ENCODE measurements at regions not wholly inside any gene's neighbourhood (a gene's known extent, or its start where the extent isn't known, plus 50 kb on each side); places are given as distances from the start of the nearest gene placed in this dataset.

- ChIA-PET POLR2A (no interaction called here), CTCF (no interaction called here)
- no peak for DNase-seq (ENCODE audit: low read depth, low spot score)
- Histone ChIP-seq H3K9ac (replicated peaks; ENCODE audit: extremely low read depth, insufficient read depth, low read length) (no peak overlapping the region), H4K20me1 (replicated peaks; ENCODE audit: control insufficient read depth, extremely low read depth, insufficient read depth, low read length) (no peaks in the 10 kb centered on the region), H3K4me2 (ENCODE audit: insufficient read depth, low read length) (no peak overlapping the region), H3K79me2 (ENCODE audit: control insufficient read depth, insufficient read depth, low read length) (no peaks in the 10 kb centered on the region), H3K9me3 (replicated peaks; ENCODE audit: control insufficient read depth, insufficient read depth, low read length) (peaks cover 10% of the 10 kb centered on the region), H2AFZ (ENCODE audit: low read depth, low read length) (no peak overlapping the region), H3K27me3 (ENCODE audit: control insufficient read depth in 2 of 2, insufficient read depth in 2 of 2, low read length in 2 of 2) (no peaks in the 10 kb centered on the region), H3K27ac (ENCODE audit: insufficient read depth, low read depth, low read length) (no peak overlapping the region), H3K9me1 (replicated peaks; ENCODE audit: control insufficient read depth, extremely low read depth, insufficient read depth, low read length) (no peaks in the 10 kb centered on the region), H3K4me3 (replicated peaks in 1 of 3; ENCODE audit: insufficient read depth in 1 of 3, low read depth in 1 of 3, low read length in 3 of 3) (no peak overlapping the region), H3K36me3 (ENCODE audit: control insufficient read depth in 2 of 2, extremely low read depth in 1 of 2, insufficient read depth in 2 of 2, low read length in 2 of 2) (no peaks in the 10 kb centered on the region), H3K4me1 (ENCODE audit: control insufficient read depth, extremely low read depth, insufficient read depth, low read length) (no peaks in the 10 kb centered on the region)
- BruUV-seq (replicated peaks): no TSS peak
- no peak for FAIRE-seq
- intact Hi-C loops (cut with micrococcal nuclease): no loop called here
- dilution Hi-C loops (cut with MboI; ENCODE audit: extremely low pct_ligation_motif_present, low sequenced_read_pairs): no loop called here
- TF ChIP-seq MAX (IDR thresholded peaks at IDR 0.05; ENCODE audit: insufficient read depth, insufficient read length) (no peak), EZH2 (IDR thresholded peaks at IDR 0.05; ENCODE audit: borderline replicate concordance, low read depth, low read length, severe bottlenecking) (no peak), POLR2AphosphoS5 (IDR thresholded peaks at IDR 0.05; ENCODE audit: insufficient read depth, low read depth, low read length) (no peak), GATA2 (IDR thresholded peaks at IDR 0.05; ENCODE audit: insufficient read depth, insufficient read length, low read depth, low read length) (no peak), CTCF (IDR thresholded peaks at IDR 0.05; ENCODE audit: extremely low read depth in 1 of 2, insufficient read depth in 1 of 2, low read depth in 1 of 2, low read length in 2 of 2) (no peak), MYC (IDR thresholded peaks at IDR 0.05; ENCODE audit: low read depth, low read length) (no peak)
Observed at GRCh38 chr16:51010817-51011216, 140.3 kb downstream of the SALL1 start.

GRCh38 chr16:51009813-51010212 is 141.3 kb downstream of the SALL1 start:
- FAIRE-seq (no peak), DNase-seq (ENCODE audit: low read depth, low spot score) (no peak)
- no TSS peak for BruUV-seq (replicated peaks)
- dilution Hi-C loops (cut with MboI; ENCODE audit: extremely low pct_ligation_motif_present, low sequenced_read_pairs): no loop called here
- Histone ChIP-seq H3K4me3 (replicated peaks in 1 of 3; ENCODE audit: insufficient read depth in 1 of 3, low read depth in 1 of 3, low read length in 3 of 3) (no peak overlapping the region), H3K9me3 (replicated peaks; ENCODE audit: control insufficient read depth, insufficient read depth, low read length) (peaks cover 10% of the 10 kb centered on the region), H4K20me1 (replicated peaks; ENCODE audit: control insufficient read depth, extremely low read depth, insufficient read depth, low read length) (no peaks in the 10 kb centered on the region), H3K9me1 (replicated peaks; ENCODE audit: control insufficient read depth, extremely low read depth, insufficient read depth, low read length) (no peaks in the 10 kb centered on the region), H3K36me3 (ENCODE audit: control insufficient read depth in 2 of 2, extremely low read depth in 1 of 2, insufficient read depth in 2 of 2, low read length in 2 of 2) (no peaks in the 10 kb centered on the region), H3K27ac (ENCODE audit: insufficient read depth, low read depth, low read length) (no peak overlapping the region), H3K79me2 (ENCODE audit: control insufficient read depth, insufficient read depth, low read length) (no peaks in the 10 kb centered on the region), H3K27me3 (ENCODE audit: control insufficient read depth in 2 of 2, insufficient read depth in 2 of 2, low read length in 2 of 2) (no peaks in the 10 kb centered on the region), H3K4me1 (ENCODE audit: control insufficient read depth, extremely low read depth, insufficient read depth, low read length) (no peaks in the 10 kb centered on the region), H3K9ac (replicated peaks; ENCODE audit: extremely low read depth, insufficient read depth, low read length) (no peak overlapping the region), H2AFZ (ENCODE audit: low read depth, low read length) (no peak overlapping the region), H3K4me2 (ENCODE audit: insufficient read depth, low read length) (no peak overlapping the region)
- no peak for TF ChIP-seq GATA2 (IDR thresholded peaks at IDR 0.05; ENCODE audit: insufficient read depth, insufficient read length, low read depth, low read length)
- TF ChIP-seq POLR2AphosphoS5 (IDR thresholded peaks at IDR 0.05; ENCODE audit: insufficient read depth, low read depth, low read length): no peak
- no peak for TF ChIP-seq CTCF (IDR thresholded peaks at IDR 0.05; ENCODE audit: extremely low read depth in 1 of 2, insufficient read depth in 1 of 2, low read depth in 1 of 2, low read length in 2 of 2)
- no peak for TF ChIP-seq JUN (IDR thresholded peaks at IDR 0.05; ENCODE audit: borderline replicate concordance, insufficient read depth, insufficient read length, low read depth)
- no peak for TF ChIP-seq POLR2A (IDR thresholded peaks at IDR 0.05; ENCODE audit: low read depth, low read length)
- TF ChIP-seq FOS (IDR thresholded peaks at IDR 0.05; ENCODE audit: borderline replicate concordance, insufficient read depth, low read length): no peak
- no peak for TF ChIP-seq EZH2 (IDR thresholded peaks at IDR 0.05; ENCODE audit: borderline replicate concordance, low read depth, low read length, severe bottlenecking)
- no peak for TF ChIP-seq MAX (IDR thresholded peaks at IDR 0.05; ENCODE audit: insufficient read depth, insufficient read length)
- no peak for TF ChIP-seq MYC (IDR thresholded peaks at IDR 0.05; ENCODE audit: low read depth, low read length)
- intact Hi-C loops (cut with micrococcal nuclease): no loop called here
- POLR2A ChIA-PET: no interaction called here
- CTCF ChIA-PET: no interaction called here

All from endothelial cell of umbilical vein (primary cell).